HG03575 (cell line): ENCODE measurements at regions not wholly inside any gene's neighbourhood (a gene's known extent, or its start where the extent isn't known, plus 50 kb on each side); places are given as distances from the start of the nearest gene placed in this dataset.

ENCODE experiments used
- ATAC-seq: cut with Tn5 transposase; IDR thresholded peaks from one replicate; pipeline ENCODE4 v1.9.1; 2021; ENCODE audit not compliant: unreplicated experiment, insufficient number of reproducible peaks, low FRiP score; ENCODE audit errors: extremely low read depth

- no peak for ATAC-seq
These were observed 51.0 kb upstream of the EGFLAM start for GRCh38 chr5:38207343-38207742.

- ATAC-seq: no peak
These were observed 55.6 kb upstream of the EGFLAM start for GRCh38 chr5:38202741-38203140.

GRCh38 chr5:38200872-38201557 is 57.3 kb upstream of the EGFLAM start:
- ATAC-seq: no peak

- ATAC-seq: no peak
These were observed 61.2 kb upstream of the EGFLAM start for GRCh38 chr5:38197118-38197517.

GRCh38 chr5:38193015-38193581 is 65.3 kb upstream of the EGFLAM start:
- ATAC-seq: no peak

- ATAC-seq: no peak
These were observed 66.7 kb upstream of the EGFLAM start for GRCh38 chr5:38191693-38192092.

- no peak for ATAC-seq
These were observed 68.2 kb upstream of the EGFLAM start for GRCh38 chr5:38190111-38190510.

- ATAC-seq: no peak
These were observed 69.3 kb upstream of the EGFLAM start for GRCh38 chr5:38189081-38189504.

- no peak for ATAC-seq
These were observed 69.8 kb upstream of the EGFLAM start for GRCh38 chr5:38188591-38188990.

- no peak for ATAC-seq
These were observed 70.8 kb upstream of the EGFLAM start for GRCh38 chr5:38187532-38187931.

- no peak for ATAC-seq
These were observed 73.7 kb upstream of the EGFLAM start for GRCh38 chr5:38184627-38185026.

GRCh38 chr5:38182991-38183390 is 75.4 kb upstream of the EGFLAM start:
- no peak for ATAC-seq

GRCh38 chr5:38168029-38168428 is 90.3 kb upstream of the EGFLAM start:
- no peak for ATAC-seq

GRCh38 chr5:38167562-38167996 is 90.8 kb upstream of the EGFLAM start:
- ATAC-seq: no peak

- ATAC-seq: no peak
These were observed 91.5 kb upstream of the EGFLAM start for GRCh38 chr5:38166832-38167231.

GRCh38 chr5:38165435-38165834 is 92.9 kb upstream of the EGFLAM start:
- ATAC-seq: no peak

GRCh38 chr5:38164776-38165399 is 93.5 kb upstream of the EGFLAM start:
- ATAC-seq: no peak

GRCh38 chr5:38163636-38164237 is 94.6 kb upstream of the EGFLAM start:
- ATAC-seq: no peak

- ATAC-seq: no peak
These were observed 95.7 kb upstream of the EGFLAM start for GRCh38 chr5:38162625-38163024.

- ATAC-seq: no peak
These were observed 101.3 kb upstream of the EGFLAM start for GRCh38 chr5:38157024-38157423.
